CD14-positive monocyte (primary cell): ENCODE measurements at regions not wholly inside any gene's neighbourhood (a gene's known extent, or its start where the extent isn't known, plus 50 kb on each side); places are given as distances from the start of the nearest gene placed in this dataset.

ENCODE experiments used
- DNase-seq, 3 donors: peaks; one replicate each; pipeline ENCODE4 v3.0.0-alpha.2; 2011 to 2022
- H2AFZ ChIP-seq: 2 replicates; pipeline ENCODE4 v1.6.0; 2012; ENCODE audit warnings: mild to moderate bottlenecking, low read depth, low read length, inconsistent platforms; ENCODE audit not compliant: insufficient read depth, poor library complexity, severe bottlenecking
- H3K27ac ChIP-seq, 2 donors: 1 replicate in 1 of 2; 2 replicates in 1 of 2; pipeline ENCODE4 v1.5.1; 2012 to 2013; ENCODE audit warnings: low read length in 2 of 2, control low read depth in 1 of 2, inconsistent platforms in 1 of 2, low read depth in 1 of 2, mild to moderate bottlenecking in 1 of 2
- H3K27me3 ChIP-seq, 2 donors: one replicate each; pipeline versions ENCODE4 v1.6.0 to v1.6.1; 2011 to 2013; ENCODE audit warnings: low read length in 2 of 2; ENCODE audit not compliant: control insufficient read depth in 2 of 2, insufficient read depth in 2 of 2
- H3K36me3 ChIP-seq, 2 donors: replicated peaks in 1 of 2; 1 replicate in 1 of 2; 2 replicates in 1 of 2; pipeline versions ENCODE4 v1.5.1 to v1.6.1; 2012 to 2013; ENCODE audit warnings: low read length in 2 of 2, control low read depth in 1 of 2, inconsistent platforms in 1 of 2, mild to moderate bottlenecking in 1 of 2; ENCODE audit not compliant: insufficient read depth in 2 of 2, control insufficient read depth in 1 of 2
- H3K4me1 ChIP-seq, 2 donors: 1 replicate in 1 of 2; 2 replicates in 1 of 2; pipeline versions ENCODE4 v1.5.1 to v1.6.1; 2012 to 2013; ENCODE audit warnings: low read length in 2 of 2, control low read depth in 1 of 2, inconsistent platforms in 1 of 2, mild to moderate bottlenecking in 1 of 2, moderate library complexity in 1 of 2; ENCODE audit not compliant: insufficient read depth in 2 of 2, control insufficient read depth in 1 of 2
- H3K4me2 ChIP-seq: replicated peaks from 2 replicates; pipeline ENCODE3; 2012; ENCODE audit warnings: low read length, moderate library complexity, mild to moderate bottlenecking; ENCODE audit not compliant: poor library complexity, severe bottlenecking; ENCODE audit errors: extremely low read depth
- H3K4me3 ChIP-seq, 3 experiments: fragments of 200-600 bp in 1 of 3; sonication (generic) in 1 of 3; replicated peaks in 1 of 3; 1 replicate in 2 of 3; 2 replicates in 1 of 3; pipeline ENCODE4 v1.5.1; 2011 to 2013; ENCODE audit warnings: low read length in 3 of 3, mild to moderate bottlenecking in 3 of 3, control low read depth in 2 of 3, low read depth in 2 of 3, inconsistent platforms in 1 of 3, moderate library complexity in 1 of 3
- H3K79me2 ChIP-seq: 2 replicates; pipeline ENCODE4 v1.6.0; 2012; ENCODE audit warnings: mild to moderate bottlenecking, control low read depth, inconsistent platforms, low read length, moderate library complexity; ENCODE audit not compliant: insufficient read depth
- H3K9ac ChIP-seq: 2 replicates; pipeline ENCODE4 v1.6.0; 2017; ENCODE audit warnings: low read length, mild to moderate bottlenecking; ENCODE audit not compliant: insufficient read depth, poor library complexity, severe bottlenecking
- H3K9me3 ChIP-seq, 2 donors: replicated peaks in 1 of 2; 1 replicate in 1 of 2; 2 replicates in 1 of 2; pipeline versions ENCODE4 v1.5.1 to v1.6.1; 2012 to 2013; ENCODE audit warnings: low read length in 2 of 2, control low read depth in 1 of 2; ENCODE audit not compliant: control insufficient read depth in 1 of 2, insufficient read depth in 1 of 2
- H4K20me1 ChIP-seq: 2 replicates; pipeline ENCODE4 v1.6.0; 2012; ENCODE audit warnings: mild to moderate bottlenecking, low read length, control low read depth, moderate library complexity; ENCODE audit not compliant: insufficient read depth
- H3K27ac Mint-ChIP-seq, 7 donors: one replicate each; pipeline ENCODE4 v1.8.0; 2020; ENCODE audit warnings: mild to moderate bottlenecking in 7 of 7, mixed read lengths in 7 of 7, moderate library complexity in 6 of 7, inconsistent platforms in 2 of 7
- H3K27me3 Mint-ChIP-seq, 3 donors: one replicate each; pipeline ENCODE4 v1.8.0; 2021 to 2022; ENCODE audit warnings: low read depth in 3 of 3, mild to moderate bottlenecking in 3 of 3, mixed read lengths in 3 of 3, moderate library complexity in 3 of 3, inconsistent platforms in 1 of 3
- H3K36me3 Mint-ChIP-seq, 2 donors: one replicate each; pipeline ENCODE4 v1.8.0; 2020; ENCODE audit warnings: mixed read lengths in 2 of 2, inconsistent platforms in 1 of 2, mild to moderate bottlenecking in 1 of 2
- H3K4me1 Mint-ChIP-seq: one replicate; pipeline ENCODE4 v1.8.0; 2020; ENCODE audit warnings: mild to moderate bottlenecking, mixed read lengths
- H3K4me3 Mint-ChIP-seq, 2 donors: one replicate each; pipeline ENCODE4 v1.8.0; 2020; ENCODE audit warnings: mild to moderate bottlenecking in 2 of 2, mixed read lengths in 2 of 2, moderate library complexity in 1 of 2
- H3K9me3 Mint-ChIP-seq, 7 donors: one replicate each; pipeline ENCODE4 v1.8.0; 2020 to 2022; ENCODE audit warnings: mixed read lengths in 7 of 7, mild to moderate bottlenecking in 6 of 7, moderate library complexity in 6 of 7, inconsistent platforms in 2 of 7
- CTCF ChIP-seq: fragments of 200-600 bp; IDR thresholded peaks from one replicate; pipeline ENCODE4 v1.8.0; 2022; ENCODE audit warnings: antibody characterized with exemption, mild to moderate bottlenecking
- WGBS: methylation state at CpG from one replicate; pipeline ENCODE4 v1.1.5; 2013; ENCODE audit warnings: missing lambda C conversion rate; ENCODE audit not compliant: insufficient coverage; 5-methylcytosine and 5-hydroxymethylcytosine counted together
- intact Hi-C, 2 donors: fragments of 100-400 bp; cut with micrococcal nuclease; formaldehyde crosslinking; loops; one replicate each; pipeline versions ENCODE4 v1.15.0 to v1.15.1; 2023

GRCh38 chr4:185932491-185932890, 120.5 kb upstream of the SORBS2 start:
- no peak overlapping the region for H3K4me2 ChIP-seq
- TF ChIP-seq CTCF: no peak
- no peaks in the 10 kb centered on the region for H3K36me3 ChIP-seq
- H3K79me2 ChIP-seq: no peaks in the 10 kb centered on the region
- H3K9ac ChIP-seq: no peak overlapping the region
- no peak overlapping the region for H3K27ac Mint-ChIP-seq
- no peaks in the 10 kb centered on the region for H3K4me1 ChIP-seq
- H3K27ac ChIP-seq: no peak overlapping the region
- DNase-seq: no peak
- H3K4me3 ChIP-seq: no peak overlapping the region
- peaks cover 0 to 5% (median 0%) of the 10 kb centered on the region in 7 donors for H3K9me3 Mint-ChIP-seq
- WGBS: 86% methylated on average over 1 of the region's 5 CpGs
- no peaks in the 10 kb centered on the region for H3K4me1 Mint-ChIP-seq
- no peak overlapping the region for H3K4me3 Mint-ChIP-seq
- H3K27me3 Mint-ChIP-seq: peaks cover 0 to 3% (median 3%) of the 10 kb centered on the region in 3 donors
- intact Hi-C loops: no loop called here
- H2AFZ ChIP-seq: no peak overlapping the region
- H3K27me3 ChIP-seq: no peaks in the 10 kb centered on the region
- no peaks in the 10 kb centered on the region for H3K36me3 Mint-ChIP-seq
- H4K20me1 ChIP-seq: no peaks in the 10 kb centered on the region
- no peaks in the 10 kb centered on the region for H3K9me3 ChIP-seq

- no peak overlapping the region for H3K9ac ChIP-seq
- no peaks in the 10 kb centered on the region for H3K36me3 ChIP-seq
- H3K27me3 ChIP-seq: no peaks in the 10 kb centered on the region
- no peaks in the 10 kb centered on the region for H3K9me3 ChIP-seq
- H3K27me3 Mint-ChIP-seq: peaks cover 0 to 3% (median 3%) of the 10 kb centered on the region in 3 donors
- no peak for DNase-seq
- H3K27ac ChIP-seq: no peak overlapping the region
- H3K9me3 Mint-ChIP-seq: peaks cover 0 to 5% (median 0%) of the 10 kb centered on the region in 7 donors
- H2AFZ ChIP-seq: no peak overlapping the region
- no peaks in the 10 kb centered on the region for H4K20me1 ChIP-seq
- H3K27ac Mint-ChIP-seq: no peak overlapping the region
- no peaks in the 10 kb centered on the region for H3K79me2 ChIP-seq
- no peaks in the 10 kb centered on the region for H3K4me1 Mint-ChIP-seq
- no peaks in the 10 kb centered on the region for H3K36me3 Mint-ChIP-seq
- intact Hi-C loops: no loop called here
- H3K4me3 ChIP-seq: no peak overlapping the region
- no peak overlapping the region for H3K4me3 Mint-ChIP-seq
- no peaks in the 10 kb centered on the region for H3K4me1 ChIP-seq
- WGBS: 89% methylated on average over 5 of the region's 8 CpGs
- H3K4me2 ChIP-seq: no peak overlapping the region
- no peak for TF ChIP-seq CTCF
These were observed 121.1 kb upstream of the SORBS2 start for GRCh38 chr4:185933078-185933581.
